ENCODE measurements at regions not wholly inside any gene's neighbourhood (a gene's known extent, or its start where the extent isn't known, plus 50 kb on each side); places are given as distances from the start of the nearest gene placed in this dataset.

DNA sequence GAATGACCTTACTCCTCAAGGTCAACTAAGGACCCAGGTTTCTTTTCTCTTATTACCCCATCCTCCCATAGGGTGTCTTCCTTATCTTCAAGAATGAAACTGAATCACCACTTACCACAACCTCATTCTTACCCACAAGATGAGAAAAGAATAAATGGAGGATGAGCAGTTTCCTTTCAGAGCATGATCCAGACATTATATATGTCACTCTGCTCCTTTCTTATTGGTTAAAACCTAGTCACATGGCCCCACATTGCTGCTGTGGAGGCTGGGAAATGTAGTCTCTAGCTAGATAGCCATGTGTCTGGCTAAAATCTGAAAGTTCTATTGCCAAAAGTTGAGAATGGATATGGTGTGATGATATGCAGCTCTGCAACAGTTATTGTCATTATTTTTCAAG lies 62.4 kb upstream of the RAI2 start:
- TF ChIP-seq, protein P1, sequence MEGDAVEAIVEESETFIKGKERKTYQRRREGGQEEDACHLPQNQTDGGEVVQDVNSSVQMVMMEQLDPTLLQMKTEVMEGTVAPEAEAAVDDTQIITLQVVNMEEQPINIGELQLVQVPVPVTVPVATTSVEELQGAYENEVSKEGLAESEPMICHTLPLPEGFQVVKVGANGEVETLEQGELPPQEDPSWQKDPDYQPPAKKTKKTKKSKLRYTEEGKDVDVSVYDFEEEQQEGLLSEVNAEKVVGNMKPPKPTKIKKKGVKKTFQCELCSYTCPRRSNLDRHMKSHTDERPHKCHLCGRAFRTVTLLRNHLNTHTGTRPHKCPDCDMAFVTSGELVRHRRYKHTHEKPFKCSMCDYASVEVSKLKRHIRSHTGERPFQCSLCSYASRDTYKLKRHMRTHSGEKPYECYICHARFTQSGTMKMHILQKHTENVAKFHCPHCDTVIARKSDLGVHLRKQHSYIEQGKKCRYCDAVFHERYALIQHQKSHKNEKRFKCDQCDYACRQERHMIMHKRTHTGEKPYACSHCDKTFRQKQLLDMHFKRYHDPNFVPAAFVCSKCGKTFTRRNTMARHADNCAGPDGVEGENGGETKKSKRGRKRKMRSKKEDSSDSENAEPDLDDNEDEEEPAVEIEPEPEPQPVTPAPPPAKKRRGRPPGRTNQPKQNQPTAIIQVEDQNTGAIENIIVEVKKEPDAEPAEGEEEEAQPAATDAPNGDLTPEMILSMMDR (IDR thresholded peaks at IDR 0.05) = no peak
- TF ChIP-seq ZFX (IDR thresholded peaks at IDR 0.05; ENCODE audit: borderline replicate concordance) = no peak

Data from 22Rv1 (cell line).